Fibroblast of pulmonary artery (primary cell): ENCODE measurements at regions not wholly inside any gene's neighbourhood (a gene's known extent, or its start where the extent isn't known, plus 50 kb on each side); places are given as distances from the start of the nearest gene placed in this dataset.

Experiments
- DNase-seq: peaks from one replicate; pipeline ENCODE4 v3.0.0-alpha.2; 2010; ENCODE audit warnings: low read depth
- H3K4me3 ChIP-seq: replicated peaks from 2 replicates; pipeline ENCODE4 v1.5.1; 2011; ENCODE audit warnings: low read depth, mild to moderate bottlenecking, control low read depth, low read length, moderate library complexity
- CTCF ChIP-seq: IDR thresholded peaks from 2 replicates; pipeline ENCODE4 v1.5.1; 2011; ENCODE audit warnings: mild to moderate bottlenecking, control low read depth, low read length, inconsistent platforms; ENCODE audit errors: missing control alignments

GRCh38 chr14:42947991-42948390, 1341.3 kb downstream of the LRFN5 start:
- peak; percentile 6 for DNase-seq
- TF ChIP-seq CTCF = no peak
- no peak overlapping the region for H3K4me3 ChIP-seq

GRCh38 chr14:42944284-42944683, 1337.6 kb downstream of the LRFN5 start:
- peak; percentile 45 for DNase-seq
- TF ChIP-seq CTCF = no peak
- H3K4me3 ChIP-seq = no peak overlapping the region

GRCh38 chr14:42931308-42931707, 1324.6 kb downstream of the LRFN5 start:
- no peak for DNase-seq
- TF ChIP-seq CTCF = no peak
- no peak overlapping the region for H3K4me3 ChIP-seq

GRCh38 chr14:42929806-42930480, 1323.3 kb downstream of the LRFN5 start:
- TF ChIP-seq CTCF = no peak
- peak; percentile 52 for DNase-seq
- no peak overlapping the region for H3K4me3 ChIP-seq

GRCh38 chr14:42927313-42927712, 1320.6 kb downstream of the LRFN5 start:
- H3K4me3 ChIP-seq = no peak overlapping the region
- no peak for DNase-seq
- TF ChIP-seq CTCF = no peak

- no peak for TF ChIP-seq CTCF
- H3K4me3 ChIP-seq = no peak overlapping the region
- DNase-seq = no peak
Observed at GRCh38 chr14:42921901-42922300, 1315.2 kb downstream of the LRFN5 start.

- no peak overlapping the region for H3K4me3 ChIP-seq
- no peak for TF ChIP-seq CTCF
- no peak for DNase-seq
Observed at GRCh38 chr14:42918615-42919014, 1311.9 kb downstream of the LRFN5 start.
